ENCODE measurements at regions not wholly inside any gene's neighbourhood (a gene's known extent, or its start where the extent isn't known, plus 50 kb on each side); places are given as distances from the start of the nearest gene placed in this dataset.

DNA sequence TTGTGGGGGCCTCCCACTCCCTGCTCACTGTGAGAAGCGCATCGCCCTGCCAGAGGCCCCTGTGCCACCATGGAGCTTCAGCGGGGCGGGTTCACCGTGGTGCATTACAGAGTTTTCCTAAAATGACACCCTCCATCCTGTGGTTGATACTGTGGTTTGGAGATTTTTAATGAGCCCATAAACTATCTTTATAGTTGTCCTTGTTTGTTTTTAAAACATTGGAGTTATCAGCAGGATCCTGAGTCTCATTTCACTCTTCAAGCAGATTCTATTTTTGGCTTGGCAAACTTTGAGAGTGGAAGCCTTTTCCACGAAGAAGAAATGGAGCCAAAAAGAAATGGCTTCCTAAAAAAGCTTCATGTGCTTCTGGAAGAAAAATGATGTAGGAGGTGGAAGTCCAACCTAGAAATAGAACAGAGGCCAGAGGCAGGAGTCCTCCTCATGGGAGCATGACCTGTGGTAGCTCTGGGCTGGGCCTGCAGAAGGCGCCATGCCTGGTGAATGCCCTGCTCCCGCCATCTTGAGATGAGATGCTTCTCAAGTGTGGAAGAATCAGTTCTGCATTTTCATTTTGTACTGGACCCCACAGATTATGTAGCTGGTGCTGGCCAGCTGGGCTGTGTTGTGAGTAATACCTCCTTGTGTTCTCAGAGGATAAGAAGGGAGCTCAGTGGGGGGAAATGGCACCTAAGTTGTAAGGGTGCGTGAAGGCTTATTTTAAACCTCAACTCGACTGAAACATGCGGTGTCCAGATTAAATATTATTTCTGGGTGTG lies 79.0 kb upstream of the RAI14 start:
- no peak for DNase-seq
- Histone ChIP-seq H3K4me3 (no peak overlapping the region), H3K27ac (no peak overlapping the region), H3K36me3 (ENCODE audit: low read depth) (no peaks in the 10 kb centered on the region), H3K9me2 (ENCODE audit: insufficient read depth) (no peaks in the 10 kb centered on the region), H3K9me3 (ENCODE audit: insufficient read depth, low read depth) (0 out of 2 replicates have a peak, but pooled peaks cover 7% of the 10 kb centered on the region), H4K20me1 (ENCODE audit: insufficient read depth) (no peaks in the 10 kb centered on the region), H3K4me2 (no peak overlapping the region), H3K4me1 (replicated peaks; ENCODE audit: insufficient read depth) (no peaks in the 10 kb centered on the region), H3F3A (ENCODE audit: insufficient read depth, low read depth) (no peaks in the 10 kb centered on the region), H3K27me3 (ENCODE audit: insufficient read depth, low read depth) (no peaks in the 10 kb centered on the region), H2AFZ (no peak overlapping the region), H3K79me2 (ENCODE audit: low read depth) (no peaks in the 10 kb centered on the region)
- intact Hi-C loops (cut with micrococcal nuclease; ENCODE audit: unreplicated experiment), result no loop called here
- no peak for TF ChIP-seq EZH2 (IDR thresholded peaks at IDR 0.05; ENCODE audit: low read depth)
- CTCF ChIA-PET, result interaction anchor here (0.5 to 0.6 kb wide), 2 partner anchors 66 to 1170 kb away, joined by 3 read pairs; no protein-coding TSS in a partner anchor
- POLR2A ChIA-PET (ENCODE audit: unreplicated experiment), result no interaction called here
- no TSS peak for BruUV-seq (replicated peaks)

DNA sequence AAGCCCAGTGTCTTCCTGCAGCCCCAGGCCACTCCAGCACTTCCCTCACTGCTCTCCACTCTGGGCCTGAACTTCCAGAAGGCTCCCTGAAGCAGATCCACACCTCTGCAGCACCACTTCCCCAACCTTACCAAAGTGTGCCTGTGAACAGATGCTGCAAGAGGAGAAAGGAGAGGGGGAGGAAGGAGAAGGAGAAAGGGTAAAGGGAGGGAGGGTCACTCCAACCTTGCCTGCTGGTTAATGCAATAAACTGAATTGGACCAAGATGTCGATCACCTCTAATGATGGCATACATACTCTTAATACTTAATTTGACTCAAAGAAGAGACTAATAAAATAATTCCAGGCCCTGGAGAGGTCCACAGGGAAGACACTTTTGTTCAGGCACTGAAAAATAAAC lies 77.2 kb upstream of the RAI14 start:
- no peaks in the 10 kb centered on the region for H3K79me2 ChIP-seq (ENCODE audit: low read depth)
- no peaks in the 10 kb centered on the region for H4K20me1 ChIP-seq (ENCODE audit: insufficient read depth)
- peaks cover 7% of the 10 kb centered on the region; the same call in 1 of the 2 replicates for H3K9me3 ChIP-seq (ENCODE audit: insufficient read depth, low read depth)
- H2AFZ ChIP-seq, result no peak overlapping the region
- no peaks in the 10 kb centered on the region for H3F3A ChIP-seq (ENCODE audit: insufficient read depth, low read depth)
- peaks cover 13% of the 10 kb centered on the region for H3K4me1 ChIP-seq (replicated peaks; ENCODE audit: insufficient read depth)
- no peak overlapping the region for H3K4me2 ChIP-seq
- H3K4me3 ChIP-seq, result no peak overlapping the region
- CTCF ChIA-PET, result no interaction called here
- no peaks in the 10 kb centered on the region for H3K36me3 ChIP-seq (ENCODE audit: low read depth)
- intact Hi-C loops (cut with micrococcal nuclease; ENCODE audit: unreplicated experiment), result no loop called here
- no peaks in the 10 kb centered on the region for H3K9me2 ChIP-seq (ENCODE audit: insufficient read depth)
- TF ChIP-seq, protein P1, sequence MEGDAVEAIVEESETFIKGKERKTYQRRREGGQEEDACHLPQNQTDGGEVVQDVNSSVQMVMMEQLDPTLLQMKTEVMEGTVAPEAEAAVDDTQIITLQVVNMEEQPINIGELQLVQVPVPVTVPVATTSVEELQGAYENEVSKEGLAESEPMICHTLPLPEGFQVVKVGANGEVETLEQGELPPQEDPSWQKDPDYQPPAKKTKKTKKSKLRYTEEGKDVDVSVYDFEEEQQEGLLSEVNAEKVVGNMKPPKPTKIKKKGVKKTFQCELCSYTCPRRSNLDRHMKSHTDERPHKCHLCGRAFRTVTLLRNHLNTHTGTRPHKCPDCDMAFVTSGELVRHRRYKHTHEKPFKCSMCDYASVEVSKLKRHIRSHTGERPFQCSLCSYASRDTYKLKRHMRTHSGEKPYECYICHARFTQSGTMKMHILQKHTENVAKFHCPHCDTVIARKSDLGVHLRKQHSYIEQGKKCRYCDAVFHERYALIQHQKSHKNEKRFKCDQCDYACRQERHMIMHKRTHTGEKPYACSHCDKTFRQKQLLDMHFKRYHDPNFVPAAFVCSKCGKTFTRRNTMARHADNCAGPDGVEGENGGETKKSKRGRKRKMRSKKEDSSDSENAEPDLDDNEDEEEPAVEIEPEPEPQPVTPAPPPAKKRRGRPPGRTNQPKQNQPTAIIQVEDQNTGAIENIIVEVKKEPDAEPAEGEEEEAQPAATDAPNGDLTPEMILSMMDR (conservative IDR thresholded peaks at IDR 0.05), result no peak
- no peak for TF ChIP-seq EZH2 (IDR thresholded peaks at IDR 0.05; ENCODE audit: low read depth)
- BruUV-seq (replicated peaks), result no TSS peak
- H3K27me3 ChIP-seq (ENCODE audit: insufficient read depth, low read depth), result no peaks in the 10 kb centered on the region
- no peak overlapping the region for H3K27ac ChIP-seq
- POLR2A ChIA-PET (ENCODE audit: unreplicated experiment), result no interaction called here
- DNase-seq, result no peak

DNA sequence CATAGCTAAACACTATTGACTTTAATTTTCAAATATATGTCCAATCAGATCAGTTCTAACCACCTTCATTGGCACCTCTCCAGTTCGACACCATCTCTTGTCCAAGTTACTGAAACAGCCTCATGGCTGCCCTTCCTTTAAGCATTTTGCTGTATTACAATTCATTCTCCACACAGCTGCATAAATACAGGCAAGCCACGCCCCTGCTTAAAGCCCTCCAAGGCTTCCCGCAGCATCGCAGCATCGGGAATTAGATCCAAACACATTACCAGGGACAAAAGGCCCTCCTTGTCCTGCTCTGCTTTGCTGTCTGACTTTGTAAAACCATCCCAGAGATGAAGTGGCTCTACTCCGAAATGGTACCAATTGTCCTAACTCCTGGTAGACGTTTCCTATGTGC lies 75.1 kb upstream of the RAI14 start:
- peaks cover 7% of the 10 kb centered on the region; the same call in 1 of the 2 replicates for H3K9me3 ChIP-seq (ENCODE audit: insufficient read depth, low read depth)
- no peaks in the 10 kb centered on the region for H4K20me1 ChIP-seq (ENCODE audit: insufficient read depth)
- H3K36me3 ChIP-seq (ENCODE audit: low read depth), result no peaks in the 10 kb centered on the region
- peaks cover 18% of the 10 kb centered on the region for H3F3A ChIP-seq (ENCODE audit: insufficient read depth, low read depth)
- intact Hi-C loops (cut with micrococcal nuclease; ENCODE audit: unreplicated experiment), result no loop called here
- no peak for TF ChIP-seq EZH2 (IDR thresholded peaks at IDR 0.05; ENCODE audit: low read depth)
- TF ChIP-seq, protein P1 (conservative IDR thresholded peaks at IDR 0.05), result no peak
- H3K4me1 ChIP-seq (replicated peaks; ENCODE audit: insufficient read depth), result peaks cover 32% of the 10 kb centered on the region
- no peaks in the 10 kb centered on the region for H3K9me2 ChIP-seq (ENCODE audit: insufficient read depth)
- no peaks in the 10 kb centered on the region for H3K27me3 ChIP-seq (ENCODE audit: insufficient read depth, low read depth)
- ChIA-PET CTCF (no interaction called here), POLR2A (ENCODE audit: unreplicated experiment) (interaction anchor here (0.7 kb wide), 1 partner anchor 258 kb away, joined by 4 read pairs; the partner anchor contains the start of gene TTC23L)
- no TSS peak for BruUV-seq (replicated peaks)
- no peak for DNase-seq
- no peak overlapping the region for H3K4me3 ChIP-seq
- no peak overlapping the region for H3K27ac ChIP-seq
- no peak overlapping the region for H2AFZ ChIP-seq
- H3K79me2 ChIP-seq (ENCODE audit: low read depth), result no peaks in the 10 kb centered on the region
- H3K4me2 ChIP-seq, result no peak overlapping the region

All from PC-9 (cell line).